Peyer's patch (tissue), 4 donors: ENCODE measurements at regions not wholly inside any gene's neighbourhood (a gene's known extent, or its start where the extent isn't known, plus 50 kb on each side); places are given as distances from the start of the nearest gene placed in this dataset.

ENCODE experiments used
- DNase-seq, 3 donors: peaks; one replicate each; pipeline ENCODE4 v3.0.0-alpha.2; 2017 to 2019
- H3K27ac ChIP-seq, 4 donors: fragments of 200-600 bp; sonication (generic); one replicate each; pipeline ENCODE4 v1.5.1; 2016 to 2019
- H3K27me3 ChIP-seq, 2 donors: fragments of 200-600 bp; sonication (generic); one replicate each; pipeline ENCODE4 v1.5.1; 2019
- H3K36me3 ChIP-seq, 3 donors: fragments of 200-600 bp; sonication (generic); one replicate each; pipeline ENCODE4 v1.5.1; 2016 to 2019
- H3K4me1 ChIP-seq, 4 donors: fragments of 200-600 bp; sonication (generic); one replicate each; pipeline ENCODE4 v1.5.1; 2016 to 2019
- H3K4me3 ChIP-seq, 4 donors: fragments of 200-600 bp; sonication (generic); 1 replicate in 3 of 4; 2 replicates in 1 of 4; pipeline ENCODE4 v1.5.1; 2016 to 2019; ENCODE audit warnings: mild to moderate bottlenecking in 1 of 4
- H3K9me3 ChIP-seq, 4 donors: fragments of 200-600 bp; sonication (generic); one replicate each; pipeline ENCODE4 v1.5.1; 2016 to 2019; ENCODE audit warnings: mild to moderate bottlenecking in 1 of 4
- CTCF ChIP-seq, 6 experiments: fragments of 450-650 bp in 4 of 6; fragments of 200-600 bp in 2 of 6; sonication (generic) in 1 of 6; IDR thresholded peaks; one replicate each; pipeline ENCODE4 v1.5.1; 2017 to 2019; ENCODE audit warnings: antibody characterized with exemption in 6 of 6, mild to moderate bottlenecking in 3 of 6, moderate library complexity in 1 of 6
- POLR2A ChIP-seq, 2 donors: fragments of 450-650 bp; IDR thresholded peaks; one replicate each; pipeline ENCODE4 v1.5.1; 2017; ENCODE audit warnings: antibody characterized with exemption in 2 of 2, mild to moderate bottlenecking in 2 of 2, moderate library complexity in 2 of 2

DNA sequence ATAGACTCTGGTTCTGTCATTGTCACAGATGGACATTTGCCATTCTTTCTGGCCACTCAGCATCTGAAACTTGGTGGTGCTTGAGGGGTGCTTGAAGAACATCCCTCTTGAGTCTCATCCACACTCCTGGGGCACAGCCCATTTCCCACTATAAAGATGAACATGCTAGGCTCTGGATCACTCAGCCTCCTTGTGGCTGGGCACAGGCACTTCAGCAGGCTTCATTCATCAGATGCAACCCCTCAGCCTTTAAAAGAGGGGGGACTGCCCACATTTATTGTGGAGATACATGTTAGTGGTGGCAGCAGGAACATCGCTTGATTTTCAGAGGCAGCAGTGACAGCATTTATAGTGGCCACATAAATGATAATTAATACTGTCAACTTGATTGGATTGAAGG is 124.7 kb upstream of the NIPBL start:
- no peaks in the 10 kb centered on the region for H3K4me1 ChIP-seq
- no peaks in the 10 kb centered on the region for H3K9me3 ChIP-seq
- H3K27ac ChIP-seq = no peak overlapping the region
- no peaks in the 10 kb centered on the region for H3K27me3 ChIP-seq
- TF ChIP-seq POLR2A (IDR thresholded peaks at IDR 0.05) (no peak), CTCF (IDR thresholded peaks at IDR 0.05) (peak in 2 of 6 experiments; percentile 4 to 18)
- no peaks in the 10 kb centered on the region for H3K36me3 ChIP-seq
- DNase-seq = no peak
- no peak overlapping the region for H3K4me3 ChIP-seq

GRCh38 chr5:36755342-36755741 is 121.2 kb upstream of the NIPBL start:
- H3K27ac ChIP-seq = peak overlapping the region in 2 of 4 donors; percentile 32 to 73
- H3K4me1 ChIP-seq = no peaks in the 10 kb centered on the region
- TF ChIP-seq POLR2A (IDR thresholded peaks at IDR 0.05) (no peak), CTCF (IDR thresholded peaks at IDR 0.05) (no peak)
- H3K4me3 ChIP-seq = no peak overlapping the region
- no peaks in the 10 kb centered on the region for H3K36me3 ChIP-seq
- no peaks in the 10 kb centered on the region for H3K27me3 ChIP-seq
- no peak for DNase-seq
- no peaks in the 10 kb centered on the region for H3K9me3 ChIP-seq

DNA sequence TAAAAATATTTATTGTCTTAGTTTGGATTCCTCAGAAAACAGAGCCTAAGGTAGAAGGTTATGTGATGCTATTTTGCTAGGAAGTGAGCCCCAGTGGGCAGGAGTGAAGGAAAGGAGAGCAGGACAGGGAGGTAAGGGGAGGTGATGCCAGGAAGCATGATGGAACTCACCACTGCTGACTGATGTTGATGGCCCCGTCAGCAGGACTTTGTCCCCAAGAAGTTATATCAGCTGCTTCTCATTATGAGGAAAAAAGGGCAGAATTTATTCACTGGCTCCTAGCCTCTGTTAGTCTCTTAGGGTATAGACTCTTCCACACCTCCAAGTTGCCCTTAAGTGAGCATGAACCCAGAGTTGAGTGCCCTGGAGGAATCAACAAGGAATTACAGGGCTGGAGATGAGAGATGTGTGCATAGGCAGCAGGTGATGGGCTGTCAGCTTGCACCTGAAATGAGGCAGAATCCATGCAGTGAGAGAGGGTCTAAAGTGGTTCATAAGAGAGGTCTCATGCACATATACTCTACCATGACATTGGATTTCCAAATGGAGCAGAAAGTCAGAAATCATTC is 120.6 kb upstream of the NIPBL start:
- Histone ChIP-seq H3K27ac (peak overlapping the region in 3 of 4 donors; percentile 2 to 73 (median 32)), H3K4me3 (no peak overlapping the region), H3K4me1 (no peaks in the 10 kb centered on the region), H3K9me3 (no peaks in the 10 kb centered on the region), H3K36me3 (no peaks in the 10 kb centered on the region), H3K27me3 (no peaks in the 10 kb centered on the region)
- TF ChIP-seq POLR2A (IDR thresholded peaks at IDR 0.05) = no peak
- peak in 1 of 6 experiments; percentile 7 for TF ChIP-seq CTCF (IDR thresholded peaks at IDR 0.05)
- DNase-seq = peak in 1 of 3 donors; percentile 53

GRCh38 chr5:36756848-36757247 is 119.7 kb upstream of the NIPBL start:
- Histone ChIP-seq H3K9me3 (no peaks in the 10 kb centered on the region), H3K4me3 (no peak overlapping the region), H3K36me3 (no peaks in the 10 kb centered on the region), H3K27ac (peak overlapping the region in 3 of 4 donors; percentile 2 to 73 (median 32)), H3K27me3 (no peaks in the 10 kb centered on the region), H3K4me1 (no peaks in the 10 kb centered on the region)
- TF ChIP-seq POLR2A (IDR thresholded peaks at IDR 0.05) (no peak), CTCF (IDR thresholded peaks at IDR 0.05) (no peak)
- peak in 2 of 3 donors; percentile 70 to 81 for DNase-seq

GRCh38 chr5:36759117-36759516 is 117.5 kb upstream of the NIPBL start:
- TF ChIP-seq POLR2A (IDR thresholded peaks at IDR 0.05) = no peak
- no peak for TF ChIP-seq CTCF (IDR thresholded peaks at IDR 0.05)
- Histone ChIP-seq H3K9me3 (no peaks in the 10 kb centered on the region), H3K27me3 (no peaks in the 10 kb centered on the region), H3K4me1 (no peaks in the 10 kb centered on the region), H3K27ac (no peak overlapping the region), H3K4me3 (no peak overlapping the region), H3K36me3 (no peaks in the 10 kb centered on the region)
- no peak for DNase-seq

DNA sequence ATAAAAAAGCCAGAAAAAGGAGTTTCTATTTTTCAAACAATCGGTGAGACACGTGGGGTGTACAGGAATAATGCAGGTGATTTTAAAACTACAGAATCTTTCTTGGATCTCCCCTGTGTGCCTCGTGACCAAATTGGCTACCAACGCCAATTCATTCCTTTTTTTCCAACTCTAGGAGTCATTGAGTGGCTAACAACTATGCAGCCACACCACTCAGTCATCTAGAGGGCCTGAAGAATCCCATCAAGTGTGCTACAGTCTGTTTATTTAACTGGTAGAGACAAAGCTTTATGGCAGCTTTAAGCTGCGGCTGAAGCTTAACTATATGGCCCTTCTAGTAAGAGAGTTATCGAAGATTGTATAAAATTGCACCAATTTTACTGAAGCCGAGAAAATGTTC is 113.1 kb upstream of the NIPBL start:
- Histone ChIP-seq H3K27me3 (no peaks in the 10 kb centered on the region), H3K36me3 (no peaks in the 10 kb centered on the region), H3K4me3 (no peak overlapping the region), H3K9me3 (no peaks in the 10 kb centered on the region), H3K4me1 (no peaks in the 10 kb centered on the region), H3K27ac (no peak overlapping the region)
- no peak for TF ChIP-seq POLR2A (IDR thresholded peaks at IDR 0.05)
- TF ChIP-seq CTCF (IDR thresholded peaks at IDR 0.05) = no peak
- DNase-seq = no peak
